ENCODE measurements at regions not wholly inside any gene's neighbourhood (a gene's known extent, or its start where the extent isn't known, plus 50 kb on each side); places are given as distances from the start of the nearest gene placed in this dataset.

GRCh38 chr2:128444816-128445522 lies 126.3 kb upstream of the HS6ST1 start:
- no peak for TF ChIP-seq CTCF (conservative IDR thresholded peaks at IDR 0.05; ENCODE audit: low read depth, low read length)
- no peak for TF ChIP-seq EZH2 (IDR thresholded peaks at IDR 0.05; ENCODE audit: low read length, unreplicated experiment)
- no peak for TF ChIP-seq EZH2phosphoT487 (IDR thresholded peaks at IDR 0.05; ENCODE audit: borderline replicate concordance, low read length)
